ENCODE measurements at regions not wholly inside any gene's neighbourhood (a gene's known extent, or its start where the extent isn't known, plus 50 kb on each side); places are given as distances from the start of the nearest gene placed in this dataset.

GRCh38 chr6:15914553-15914952 lies 214.3 kb upstream of the MYLIP start:
- no peak for ATAC-seq

GRCh38 chr6:15913573-15913972 lies 215.3 kb upstream of the MYLIP start:
- Histone ChIP-seq H3K9me3 (no peaks in the 10 kb centered on the region), H3K27ac (no peak overlapping the region), H3K4me3 (no peak overlapping the region), H3K36me3 (no peaks in the 10 kb centered on the region), H3K27me3 (ENCODE audit: low read depth) (no peaks in the 10 kb centered on the region), H3K4me1 (no peaks in the 10 kb centered on the region)
- ATAC-seq: no peak
- intact Hi-C loops (cut with DNase I): no loop called here
- no peak for TF ChIP-seq CTCF (IDR thresholded peaks at IDR 0.05)
- no peak for DNase-seq

More at GRCh38 chr6:15914553-15914952, 214.3 kb upstream of the MYLIP start:
- H3K27me3 ChIP-seq (ENCODE audit: low read depth): no peaks in the 10 kb centered on the region
- no peak overlapping the region for H3K4me3 ChIP-seq
- H3K36me3 ChIP-seq: no peaks in the 10 kb centered on the region
- no peak for DNase-seq
- H3K27ac ChIP-seq: no peak overlapping the region
- no peak for TF ChIP-seq CTCF (IDR thresholded peaks at IDR 0.05)
- intact Hi-C loops (cut with DNase I): no loop called here
- H3K4me1 ChIP-seq: no peaks in the 10 kb centered on the region
- no peaks in the 10 kb centered on the region for H3K9me3 ChIP-seq

GRCh38 chr6:15912505-15913400 lies 216.1 kb upstream of the MYLIP start:
- Histone ChIP-seq H3K27me3 (ENCODE audit: low read depth) (no peaks in the 10 kb centered on the region), H3K4me1 (no peaks in the 10 kb centered on the region)

GRCh38 chr6:15911753-15912504 lies 217.0 kb upstream of the MYLIP start:
- Histone ChIP-seq H3K27me3 (ENCODE audit: low read depth) (no peaks in the 10 kb centered on the region), H3K4me1 (no peaks in the 10 kb centered on the region), H3K4me3 (no peak overlapping the region), H3K9me3 (no peaks in the 10 kb centered on the region), H3K27ac (no peak overlapping the region), H3K36me3 (no peaks in the 10 kb centered on the region)
- intact Hi-C loops (cut with DNase I): no loop called here
- no peak for ATAC-seq
- DNase-seq: no peak
- no peak for TF ChIP-seq CTCF (IDR thresholded peaks at IDR 0.05)

More at GRCh38 chr6:15912505-15913400, 216.1 kb upstream of the MYLIP start:
- Histone ChIP-seq H3K36me3 (no peaks in the 10 kb centered on the region), H3K9me3 (no peaks in the 10 kb centered on the region), H3K4me3 (no peak overlapping the region), H3K27ac (no peak overlapping the region)
- intact Hi-C loops (cut with DNase I): no loop called here
- no peak for ATAC-seq
- no peak for TF ChIP-seq CTCF (IDR thresholded peaks at IDR 0.05)
- no peak for DNase-seq

- Histone ChIP-seq H3K27ac (no peak overlapping the region), H3K27me3 (ENCODE audit: low read depth) (no peaks in the 10 kb centered on the region), H3K9me3 (no peaks in the 10 kb centered on the region), H3K36me3 (no peaks in the 10 kb centered on the region), H3K4me1 (no peaks in the 10 kb centered on the region), H3K4me3 (no peak overlapping the region)
- intact Hi-C loops (cut with DNase I): no loop called here
- no peak for TF ChIP-seq CTCF (IDR thresholded peaks at IDR 0.05)
- ATAC-seq (no peak), DNase-seq (no peak)
Measured at GRCh38 chr6:15909290-15910070, 219.4 kb upstream of the MYLIP start.

All from lower lobe of right lung (tissue), 2 donors.